Gastrocnemius medialis (tissue), 4 donors: ENCODE measurements at regions not wholly inside any gene's neighbourhood (a gene's known extent, or its start where the extent isn't known, plus 50 kb on each side); places are given as distances from the start of the nearest gene placed in this dataset.

Experiments
- ATAC-seq, 2 donors: fragments of 150-250 bp; one replicate each; pipeline ENCODE4 v1.9.1; 2016
- DNase-seq, 2 donors: peaks; one replicate each; pipeline ENCODE4 v3.0.0-alpha.2; 2019
- H3K27ac ChIP-seq, 4 donors: fragments of 200-600 bp; sonication (generic); 1 replicate in 1 of 4; 2 replicates in 3 of 4; pipeline ENCODE4 v1.5.1; 2016 to 2018; ENCODE audit warnings: mild to moderate bottlenecking in 2 of 4, moderate library complexity in 1 of 4
- H3K27me3 ChIP-seq, 3 donors: fragments of 200-600 bp; sonication (generic) in 2 of 3; 1 replicate in 1 of 3; 2 replicates in 2 of 3; pipeline versions ENCODE4 v1.5.1 to v1.6.0; 2016 to 2019; ENCODE audit warnings: mild to moderate bottlenecking in 1 of 3, moderate library complexity in 1 of 3
- H3K36me3 ChIP-seq, 2 donors: fragments of 200-600 bp; sonication (generic) in 1 of 2; one replicate each; pipeline ENCODE4 v1.5.1; 2017 to 2018
- H3K4me1 ChIP-seq, 2 donors: fragments of 200-600 bp; sonication (generic) in 1 of 2; one replicate each; pipeline ENCODE4 v1.5.1; 2016 to 2017; ENCODE audit warnings: mild to moderate bottlenecking in 2 of 2
- H3K4me3 ChIP-seq, 4 donors: fragments of 200-600 bp; sonication (generic) in 3 of 4; 1 replicate in 1 of 4; 2 replicates in 3 of 4; pipeline ENCODE4 v1.5.1; 2016 to 2019; ENCODE audit warnings: mild to moderate bottlenecking in 2 of 4
- H3K9me3 ChIP-seq, 3 donors: fragments of 200-600 bp; sonication (generic) in 2 of 3; 1 replicate in 1 of 3; 2 replicates in 2 of 3; pipeline ENCODE4 v1.5.1; 2016 to 2019
- POLR2A ChIP-seq, 2 donors: fragments of 450-650 bp; IDR thresholded peaks; one replicate each; pipeline ENCODE4 v1.6.1; 2017; ENCODE audit warnings: antibody characterized with exemption in 2 of 2, mild to moderate bottlenecking in 2 of 2, moderate library complexity in 2 of 2
- in situ Hi-C, 4 donors: fragments of 200-750 bp; cut with MboI; loops; one replicate each; pipeline versions ENCODE4 v1.15.0 to v1.8.0; 2017; ENCODE audit warnings: low sequenced_read_pairs in 4 of 4
- intact Hi-C: fragments of 100-400 bp; cut with DNase I; formaldehyde crosslinking; loops from one replicate; pipeline ENCODE4 v1.15.1; 2023; ENCODE audit warnings: low total_unique reads
- TF ChIP-seq, protein P1 (sequence below), 5 experiments: fragments of 450-650 bp in 3 of 5; fragments of 200-600 bp in 2 of 5; sonication (generic) in 2 of 5; IDR thresholded peaks in 4 of 5; conservative IDR thresholded peaks in 1 of 5; 1 replicate in 4 of 5; 2 replicates in 1 of 5; pipeline ENCODE4 v1.5.1; 2016 to 2019; ENCODE audit warnings: antibody characterized with exemption in 5 of 5, mild to moderate bottlenecking in 3 of 5, moderate library complexity in 3 of 5

GRCh38 chr10:55062349-55062748, 261.3 kb upstream of the PCDH15 start:
- in situ Hi-C loops: no loop called here
- no peak overlapping the region for H3K4me3 ChIP-seq
- intact Hi-C loops: no loop called here

GRCh38 chr10:55058800-55059199, 257.8 kb upstream of the PCDH15 start:
- intact Hi-C loops (no loop called here), in situ Hi-C loops (no loop called here)
- H3K4me3 ChIP-seq: no peak overlapping the region
- no peaks in the 10 kb centered on the region for H3K27me3 ChIP-seq
- H3K36me3 ChIP-seq: no peaks in the 10 kb centered on the region
- no peak for ATAC-seq
- no peak for DNase-seq
- no peak overlapping the region for H3K27ac ChIP-seq
- TF ChIP-seq, protein P1, sequence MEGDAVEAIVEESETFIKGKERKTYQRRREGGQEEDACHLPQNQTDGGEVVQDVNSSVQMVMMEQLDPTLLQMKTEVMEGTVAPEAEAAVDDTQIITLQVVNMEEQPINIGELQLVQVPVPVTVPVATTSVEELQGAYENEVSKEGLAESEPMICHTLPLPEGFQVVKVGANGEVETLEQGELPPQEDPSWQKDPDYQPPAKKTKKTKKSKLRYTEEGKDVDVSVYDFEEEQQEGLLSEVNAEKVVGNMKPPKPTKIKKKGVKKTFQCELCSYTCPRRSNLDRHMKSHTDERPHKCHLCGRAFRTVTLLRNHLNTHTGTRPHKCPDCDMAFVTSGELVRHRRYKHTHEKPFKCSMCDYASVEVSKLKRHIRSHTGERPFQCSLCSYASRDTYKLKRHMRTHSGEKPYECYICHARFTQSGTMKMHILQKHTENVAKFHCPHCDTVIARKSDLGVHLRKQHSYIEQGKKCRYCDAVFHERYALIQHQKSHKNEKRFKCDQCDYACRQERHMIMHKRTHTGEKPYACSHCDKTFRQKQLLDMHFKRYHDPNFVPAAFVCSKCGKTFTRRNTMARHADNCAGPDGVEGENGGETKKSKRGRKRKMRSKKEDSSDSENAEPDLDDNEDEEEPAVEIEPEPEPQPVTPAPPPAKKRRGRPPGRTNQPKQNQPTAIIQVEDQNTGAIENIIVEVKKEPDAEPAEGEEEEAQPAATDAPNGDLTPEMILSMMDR (IDR thresholded peaks at IDR 0.05 in 4 of 5, conservative IDR thresholded peaks at IDR 0.05 in 1 of 5): no peak
- no peaks in the 10 kb centered on the region for H3K9me3 ChIP-seq
- H3K4me1 ChIP-seq: no peaks in the 10 kb centered on the region

More at GRCh38 chr10:55062349-55062748, 261.3 kb upstream of the PCDH15 start:
- TF ChIP-seq, protein P1 (IDR thresholded peaks at IDR 0.05 in 4 of 5, conservative IDR thresholded peaks at IDR 0.05 in 1 of 5): no peak
- TF ChIP-seq POLR2A (IDR thresholded peaks at IDR 0.05): no peak
- H3K27ac ChIP-seq: no peak overlapping the region
- DNase-seq (no peak), ATAC-seq (no peak)
- no peaks in the 10 kb centered on the region for H3K9me3 ChIP-seq
- H3K36me3 ChIP-seq: no peaks in the 10 kb centered on the region
- H3K27me3 ChIP-seq: no peaks in the 10 kb centered on the region
- no peaks in the 10 kb centered on the region for H3K4me1 ChIP-seq

GRCh38 chr10:55051515-55051914, 250.5 kb upstream of the PCDH15 start:
- in situ Hi-C loops (no loop called here), intact Hi-C loops (no loop called here)
- H3K4me3 ChIP-seq: no peak overlapping the region
- no peaks in the 10 kb centered on the region for H3K36me3 ChIP-seq
- no peaks in the 10 kb centered on the region for H3K9me3 ChIP-seq
- no peaks in the 10 kb centered on the region for H3K4me1 ChIP-seq
- no peak overlapping the region for H3K27ac ChIP-seq
- DNase-seq: no peak
- no peak for TF ChIP-seq POLR2A (IDR thresholded peaks at IDR 0.05)
- TF ChIP-seq, protein P1 (IDR thresholded peaks at IDR 0.05 in 4 of 5, conservative IDR thresholded peaks at IDR 0.05 in 1 of 5): no peak
- H3K27me3 ChIP-seq: no peaks in the 10 kb centered on the region
- no peak for ATAC-seq

DNA sequence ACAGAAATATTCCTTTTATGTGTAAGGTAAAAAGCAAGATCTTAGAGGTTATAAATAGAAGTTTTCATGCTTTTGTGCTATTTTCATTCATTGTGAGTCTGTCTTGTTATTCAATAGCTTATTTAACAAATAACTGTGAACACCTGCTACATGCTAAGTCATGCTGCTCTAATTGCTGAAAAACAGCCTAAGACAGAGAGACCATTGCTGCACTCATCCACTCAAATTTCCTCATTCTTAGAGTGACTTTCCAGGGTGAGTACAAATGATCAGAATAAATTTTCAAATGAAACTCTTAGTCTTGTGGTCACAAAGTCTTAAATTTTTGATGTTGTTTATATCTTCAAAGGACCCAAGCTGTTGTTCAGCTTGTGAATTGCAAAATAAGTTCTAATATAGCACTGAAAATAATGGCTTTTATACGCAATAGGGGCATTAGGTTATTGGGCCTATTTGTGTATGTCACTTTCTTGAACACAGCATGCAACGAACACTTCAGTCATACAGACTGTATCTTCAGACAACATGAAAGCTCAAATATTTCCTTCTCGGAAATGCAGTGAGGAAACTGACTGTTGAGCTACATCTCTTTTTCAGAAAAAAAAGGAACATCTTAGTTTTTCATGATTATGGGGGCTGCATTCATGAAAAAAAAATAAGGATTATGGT, 247.9 kb upstream of the PCDH15 start:
- TF ChIP-seq, protein P1 (IDR thresholded peaks at IDR 0.05 in 4 of 5, conservative IDR thresholded peaks at IDR 0.05 in 1 of 5): no peak
- no peak for TF ChIP-seq POLR2A (IDR thresholded peaks at IDR 0.05)
- Histone ChIP-seq H3K27ac (no peak overlapping the region), H3K36me3 (no peaks in the 10 kb centered on the region), H3K4me3 (no peak overlapping the region), H3K9me3 (no peaks in the 10 kb centered on the region), H3K27me3 (no peaks in the 10 kb centered on the region), H3K4me1 (no peaks in the 10 kb centered on the region)
- DNase-seq: no peak
- ATAC-seq: no peak
- intact Hi-C loops: no loop called here
- in situ Hi-C loops: no loop called here

GRCh38 chr10:55043540-55043939, 242.5 kb upstream of the PCDH15 start:
- H3K4me1 ChIP-seq: no peaks in the 10 kb centered on the region
- in situ Hi-C loops: no loop called here
- H3K36me3 ChIP-seq: no peaks in the 10 kb centered on the region
- DNase-seq (no peak), ATAC-seq (no peak)
- H3K27ac ChIP-seq: no peak overlapping the region
- intact Hi-C loops: no loop called here
- H3K27me3 ChIP-seq: no peaks in the 10 kb centered on the region
- TF ChIP-seq, protein P1 (IDR thresholded peaks at IDR 0.05 in 4 of 5, conservative IDR thresholded peaks at IDR 0.05 in 1 of 5): no peak
- TF ChIP-seq POLR2A (IDR thresholded peaks at IDR 0.05): no peak
- H3K9me3 ChIP-seq: no peaks in the 10 kb centered on the region
- H3K4me3 ChIP-seq: no peak overlapping the region
